ENCODE measurements at regions not wholly inside any gene's neighbourhood (a gene's known extent, or its start where the extent isn't known, plus 50 kb on each side); places are given as distances from the start of the nearest gene placed in this dataset.

DNA sequence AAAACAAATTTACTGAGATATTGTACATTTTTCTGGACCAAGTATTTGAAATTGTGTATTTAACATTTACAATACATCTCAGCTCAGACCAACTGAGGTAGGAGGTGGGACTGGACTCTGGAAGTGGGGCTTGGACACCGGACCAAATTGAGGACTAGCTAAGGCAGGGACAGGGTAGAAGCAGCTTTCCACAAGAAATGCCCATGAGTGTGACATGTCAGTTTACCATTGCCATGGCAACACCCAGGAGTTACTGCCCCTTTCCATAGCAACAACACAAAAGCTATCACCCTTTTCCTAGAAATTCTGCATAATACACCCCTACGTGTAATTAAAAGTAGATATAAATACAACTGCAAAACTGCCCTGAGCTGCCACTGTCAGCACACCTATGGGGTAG, 191.5 kb upstream of the ASIC2 start:
- no peak for TF ChIP-seq POLR2A (IDR thresholded peaks at IDR 0.05; ENCODE audit: low read depth, low read length)
- TF ChIP-seq, protein P1, sequence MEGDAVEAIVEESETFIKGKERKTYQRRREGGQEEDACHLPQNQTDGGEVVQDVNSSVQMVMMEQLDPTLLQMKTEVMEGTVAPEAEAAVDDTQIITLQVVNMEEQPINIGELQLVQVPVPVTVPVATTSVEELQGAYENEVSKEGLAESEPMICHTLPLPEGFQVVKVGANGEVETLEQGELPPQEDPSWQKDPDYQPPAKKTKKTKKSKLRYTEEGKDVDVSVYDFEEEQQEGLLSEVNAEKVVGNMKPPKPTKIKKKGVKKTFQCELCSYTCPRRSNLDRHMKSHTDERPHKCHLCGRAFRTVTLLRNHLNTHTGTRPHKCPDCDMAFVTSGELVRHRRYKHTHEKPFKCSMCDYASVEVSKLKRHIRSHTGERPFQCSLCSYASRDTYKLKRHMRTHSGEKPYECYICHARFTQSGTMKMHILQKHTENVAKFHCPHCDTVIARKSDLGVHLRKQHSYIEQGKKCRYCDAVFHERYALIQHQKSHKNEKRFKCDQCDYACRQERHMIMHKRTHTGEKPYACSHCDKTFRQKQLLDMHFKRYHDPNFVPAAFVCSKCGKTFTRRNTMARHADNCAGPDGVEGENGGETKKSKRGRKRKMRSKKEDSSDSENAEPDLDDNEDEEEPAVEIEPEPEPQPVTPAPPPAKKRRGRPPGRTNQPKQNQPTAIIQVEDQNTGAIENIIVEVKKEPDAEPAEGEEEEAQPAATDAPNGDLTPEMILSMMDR (IDR thresholded peaks at IDR 0.05; ENCODE audit: extremely low read depth in 1 of 2, insufficient read depth in 1 of 2, low read depth in 1 of 2, low read length in 2 of 2), result no peak

All from endothelial cell of umbilical vein (primary cell).